ENCODE measurements at regions not wholly inside any gene's neighbourhood (a gene's known extent, or its start where the extent isn't known, plus 50 kb on each side); places are given as distances from the start of the nearest gene placed in this dataset.

DNA sequence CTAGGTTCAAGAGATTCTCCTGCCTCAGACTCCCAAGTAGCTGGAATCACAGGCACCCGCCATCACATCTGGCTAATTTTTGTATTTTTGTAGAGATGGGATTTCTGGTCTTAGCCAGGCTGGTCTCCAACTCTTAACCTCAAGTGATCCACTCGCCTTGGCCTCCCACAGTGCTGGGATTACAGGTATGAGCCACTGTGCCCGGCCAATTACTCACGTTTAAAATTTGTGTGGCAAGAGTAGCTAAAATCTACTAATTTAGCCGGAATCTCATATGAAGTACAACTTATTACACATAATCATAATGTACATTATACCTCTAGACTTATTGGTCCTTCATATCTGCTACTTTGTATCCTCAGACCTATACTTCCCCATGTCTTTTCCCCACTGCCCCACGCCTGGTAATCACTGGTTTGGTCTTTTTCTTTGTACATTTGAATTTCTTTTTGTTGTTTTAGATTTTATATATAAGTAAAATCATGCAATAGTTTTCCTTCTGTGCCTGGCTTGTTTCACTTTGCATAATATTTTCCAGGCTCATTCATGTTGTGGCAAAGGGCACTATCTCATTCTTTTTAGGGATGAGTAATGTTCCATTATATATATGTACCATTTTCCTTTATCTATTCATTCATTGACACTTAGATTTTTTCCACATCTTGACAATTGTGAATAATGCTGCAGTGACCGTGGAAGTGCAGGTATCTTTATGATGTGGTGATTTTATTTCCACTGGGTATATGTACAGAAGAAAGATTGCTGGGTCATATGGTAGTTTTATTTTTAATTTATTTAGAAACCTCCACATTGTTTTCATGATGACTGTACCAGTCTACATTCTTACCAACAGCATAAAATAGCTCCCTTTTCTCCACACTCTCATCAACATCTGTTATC lies 605.0 kb upstream of the CBLB start:
- TF ChIP-seq, protein P1, sequence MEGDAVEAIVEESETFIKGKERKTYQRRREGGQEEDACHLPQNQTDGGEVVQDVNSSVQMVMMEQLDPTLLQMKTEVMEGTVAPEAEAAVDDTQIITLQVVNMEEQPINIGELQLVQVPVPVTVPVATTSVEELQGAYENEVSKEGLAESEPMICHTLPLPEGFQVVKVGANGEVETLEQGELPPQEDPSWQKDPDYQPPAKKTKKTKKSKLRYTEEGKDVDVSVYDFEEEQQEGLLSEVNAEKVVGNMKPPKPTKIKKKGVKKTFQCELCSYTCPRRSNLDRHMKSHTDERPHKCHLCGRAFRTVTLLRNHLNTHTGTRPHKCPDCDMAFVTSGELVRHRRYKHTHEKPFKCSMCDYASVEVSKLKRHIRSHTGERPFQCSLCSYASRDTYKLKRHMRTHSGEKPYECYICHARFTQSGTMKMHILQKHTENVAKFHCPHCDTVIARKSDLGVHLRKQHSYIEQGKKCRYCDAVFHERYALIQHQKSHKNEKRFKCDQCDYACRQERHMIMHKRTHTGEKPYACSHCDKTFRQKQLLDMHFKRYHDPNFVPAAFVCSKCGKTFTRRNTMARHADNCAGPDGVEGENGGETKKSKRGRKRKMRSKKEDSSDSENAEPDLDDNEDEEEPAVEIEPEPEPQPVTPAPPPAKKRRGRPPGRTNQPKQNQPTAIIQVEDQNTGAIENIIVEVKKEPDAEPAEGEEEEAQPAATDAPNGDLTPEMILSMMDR (IDR thresholded peaks at IDR 0.05; ENCODE audit: low read depth, low read length): no peak
- TF ChIP-seq EZH2phosphoT487 (IDR thresholded peaks at IDR 0.05; ENCODE audit: low read depth): no peak
